OCI-LY3 (cell line): ENCODE measurements at regions not wholly inside any gene's neighbourhood (a gene's known extent, or its start where the extent isn't known, plus 50 kb on each side); places are given as distances from the start of the nearest gene placed in this dataset.

ENCODE experiments used
- CTCF ChIP-seq: fragments of 200-600, 300-600 bp; sonication (generic); IDR thresholded peaks from 2 replicates; pipeline ENCODE4 v1.5.1; 2014; ENCODE audit warnings: antibody characterized with exemption, low read length, low read depth
- EZH2phosphoT487 ChIP-seq: fragments of 200-600 bp; shearing (Covaris generic); IDR thresholded peaks from 2 replicates; pipeline ENCODE4 v1.6.1; 2018; ENCODE audit warnings: antibody characterized with exemption, mixed run types, low read depth

- TF ChIP-seq CTCF (no peak), EZH2phosphoT487 (no peak)
These were observed 65.3 kb upstream of the ZNF280D start for GRCh38 chr15:56798639-56799038.
